Occipital lobe (tissue), 1 donor: ENCODE measurements at regions not wholly inside any gene's neighbourhood (a gene's known extent, or its start where the extent isn't known, plus 50 kb on each side); places are given as distances from the start of the nearest gene placed in this dataset.
"Not testable (repeated sequence)": the region's sequence is repeated elsewhere in the genome, so short reads cannot be mapped to it uniquely, and the experiment has no call there.

ENCODE experiments used
- DNase-seq: peaks from one replicate; lab custom pipeline; 2025; lab: John Stamatoyannopoulos, UW

GRCh38 chr1:60562740-60563139 is 489.2 kb upstream of the C1orf87 start:
- no peak for DNase-seq

DNA sequence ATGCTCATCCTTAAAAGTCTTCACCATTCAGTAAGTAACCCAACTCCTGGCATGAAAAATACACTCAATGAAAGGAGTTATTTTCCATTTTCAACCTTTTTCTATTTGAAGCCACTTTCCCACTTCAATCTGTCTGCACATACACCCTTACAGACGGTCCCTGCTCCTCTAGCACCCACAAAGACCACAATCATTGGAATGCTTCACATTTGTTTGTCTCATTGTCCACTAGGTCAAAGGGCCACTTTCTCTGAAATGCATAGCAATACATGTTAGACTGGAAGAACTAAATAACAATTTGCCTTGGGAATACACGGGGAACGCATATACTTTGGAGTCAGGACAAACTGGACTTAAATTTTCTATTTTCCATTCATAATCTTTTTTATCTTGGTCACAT is 487.1 kb upstream of the C1orf87 start:
- DNase-seq = no peak

DNA sequence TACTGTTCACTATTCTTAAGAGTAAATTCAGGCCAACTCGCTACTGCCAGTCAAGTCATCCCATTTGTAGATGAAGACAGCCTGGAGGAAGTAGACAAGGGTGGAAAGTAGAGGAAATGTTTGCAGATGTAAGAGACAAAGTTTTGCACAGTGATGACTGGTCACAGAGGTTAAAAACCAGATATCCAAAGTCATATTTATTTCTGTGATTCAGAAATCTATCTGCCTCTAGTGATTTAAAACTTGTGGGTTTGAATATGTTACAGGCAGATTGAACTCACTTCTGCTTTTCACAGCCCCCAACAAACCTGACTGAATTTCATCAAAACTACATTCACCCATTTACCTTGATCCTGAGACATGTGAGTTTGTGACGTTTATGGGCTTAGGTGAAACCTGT is 484.7 kb upstream of the C1orf87 start:
- no peak for DNase-seq

- no peak for DNase-seq
Measured at GRCh38 chr1:60553730-60554129, 480.2 kb upstream of the C1orf87 start.

- DNase-seq = no peak
Measured at GRCh38 chr1:60547821-60548220, 474.3 kb upstream of the C1orf87 start.

DNA sequence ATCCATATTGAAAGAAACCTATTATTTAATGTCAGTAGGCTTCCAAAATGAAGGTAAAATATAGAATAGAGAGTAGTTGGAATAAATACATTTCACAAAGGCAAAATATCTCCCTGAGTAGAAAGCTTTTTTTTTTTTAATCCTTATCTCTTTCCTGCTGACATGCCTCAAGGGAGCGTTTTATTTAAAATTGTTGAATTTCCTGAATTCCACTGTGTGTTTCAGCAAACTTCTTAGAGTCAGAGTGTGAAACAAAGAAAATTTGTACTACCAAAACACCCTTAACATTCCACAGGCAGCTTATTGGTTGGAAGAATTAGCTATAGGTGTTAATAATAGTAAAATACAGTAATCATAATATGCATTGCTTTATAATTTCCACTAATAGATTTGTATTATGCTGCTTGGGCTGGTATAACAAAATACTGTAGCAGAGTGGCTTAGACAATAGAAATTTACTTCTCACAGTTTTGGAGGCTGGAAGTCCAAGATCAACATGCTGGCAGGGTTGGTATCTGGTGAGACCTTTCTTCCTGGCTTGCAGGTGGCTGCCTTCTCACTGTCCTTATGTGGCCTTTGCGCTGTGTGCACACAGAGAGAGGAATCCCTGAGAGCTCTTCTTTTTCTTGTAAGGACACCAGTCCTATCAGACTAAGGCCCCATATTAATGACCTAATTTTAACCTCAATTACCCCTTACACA is 468.4 kb upstream of the C1orf87 start:
- DNase-seq = no peak

- no peak for DNase-seq
Measured at GRCh38 chr1:60540141-60540540, 466.6 kb upstream of the C1orf87 start.

DNA sequence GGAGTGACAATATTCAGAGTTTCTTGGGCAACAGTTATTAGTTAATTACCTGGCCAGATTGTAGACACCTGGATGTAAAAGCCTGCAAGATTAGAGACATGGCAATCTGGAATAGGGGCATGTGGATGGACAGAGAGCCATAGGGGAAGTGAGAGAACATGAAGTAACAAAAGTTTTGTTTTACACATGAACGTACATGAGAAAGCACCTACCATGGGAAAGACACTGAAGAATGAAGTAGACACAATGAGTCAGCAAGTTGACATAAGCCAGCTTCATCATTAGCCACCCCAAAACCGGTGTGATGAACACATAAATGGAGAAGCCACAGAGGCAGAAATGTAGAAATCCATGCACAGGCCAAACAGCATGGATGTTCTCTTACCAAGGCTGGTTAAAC is 462.1 kb upstream of the C1orf87 start:
- no peak for DNase-seq

DNA sequence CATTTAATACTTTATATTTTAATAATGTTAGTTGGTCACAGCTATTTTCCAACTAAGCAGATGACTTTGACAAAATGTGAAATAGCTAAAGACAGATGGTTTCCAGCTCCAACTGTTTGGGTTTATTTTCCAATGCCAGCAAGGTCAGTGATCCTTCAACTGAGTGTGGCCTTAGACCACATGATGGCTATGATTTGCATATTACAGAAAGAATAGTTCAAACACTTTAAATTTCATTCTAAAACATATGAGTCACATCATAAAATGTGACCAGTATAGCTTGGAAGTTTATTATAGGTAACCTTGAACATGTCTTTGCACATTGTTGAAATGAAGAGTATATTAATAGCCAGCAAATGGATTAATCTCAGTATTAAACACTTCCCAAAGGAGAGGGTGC is 454.0 kb upstream of the C1orf87 start:
- DNase-seq = no peak

DNA sequence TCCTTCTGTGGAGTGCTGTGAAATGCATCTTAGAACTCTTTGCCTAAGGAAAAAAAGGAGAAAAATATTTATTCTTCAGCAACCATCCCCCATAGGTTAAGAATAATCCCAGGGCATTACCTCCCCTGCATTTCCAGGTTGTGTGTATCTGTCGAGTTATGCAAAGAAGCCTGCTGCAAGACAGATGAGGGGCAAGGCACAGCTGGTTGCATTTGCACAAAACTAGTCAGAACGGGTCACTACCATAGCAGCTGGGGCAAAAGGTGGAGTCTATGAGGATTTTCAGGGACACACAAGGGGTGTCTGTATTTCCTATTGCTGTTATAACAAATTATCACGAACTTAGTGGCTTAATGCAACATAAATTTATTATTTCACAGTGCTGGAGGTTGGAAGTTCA is 443.4 kb upstream of the C1orf87 start:
- no peak for DNase-seq

DNA sequence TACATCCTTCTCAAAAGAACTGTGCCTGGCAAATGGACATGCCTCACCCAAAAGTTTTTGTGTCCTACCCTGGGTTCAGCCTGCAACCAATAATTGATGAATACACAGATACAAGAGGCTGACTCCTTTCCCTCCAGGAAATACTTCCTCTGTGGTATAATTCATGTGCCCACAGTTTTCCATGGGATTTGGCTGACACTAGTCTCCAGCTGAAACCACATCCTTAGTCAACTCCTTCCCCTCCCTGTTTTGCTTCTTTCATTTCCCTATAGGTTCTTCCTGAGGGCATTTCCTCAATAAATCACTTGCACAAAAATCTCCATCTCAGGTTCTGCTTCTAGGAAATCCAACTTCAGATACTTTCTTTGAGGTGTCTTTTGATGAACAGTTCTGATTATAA is 436.6 kb upstream of the C1orf87 start:
- no peak for DNase-seq

DNA sequence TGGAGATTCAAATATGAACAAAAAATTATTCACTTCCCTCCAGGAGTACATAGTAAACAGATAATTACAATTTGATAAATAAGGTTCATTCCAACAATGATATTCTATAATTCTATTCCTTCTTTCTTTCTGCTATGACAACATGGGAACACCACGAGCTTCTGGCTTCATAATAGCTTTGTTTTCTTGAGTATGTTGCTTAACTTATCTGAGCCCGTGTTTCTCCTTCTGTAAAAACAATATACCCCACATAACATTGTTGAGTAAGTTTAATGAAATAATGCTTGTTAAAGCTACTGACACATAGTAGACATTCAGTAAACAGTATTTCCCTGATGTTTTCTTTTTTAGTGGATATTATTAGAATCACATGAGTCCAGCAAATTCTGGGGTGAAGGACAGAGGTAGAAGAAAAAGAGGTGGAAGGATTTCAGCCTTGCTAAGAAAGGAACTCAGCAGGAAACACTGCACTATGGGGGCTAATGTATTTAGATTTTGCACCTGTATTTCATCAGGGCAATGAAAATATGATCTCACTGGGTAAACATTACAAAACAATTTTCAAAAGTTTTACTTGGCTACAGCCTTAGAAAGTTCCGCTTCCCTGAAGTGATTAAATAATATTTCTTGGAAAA is 430.8 kb upstream of the C1orf87 start:
- no peak for DNase-seq

GRCh38 chr1:60503266-60503925 is 429.8 kb upstream of the C1orf87 start:
- no peak for DNase-seq

GRCh38 chr1:60502506-60502905 is 428.9 kb upstream of the C1orf87 start:
- no peak for DNase-seq

DNA sequence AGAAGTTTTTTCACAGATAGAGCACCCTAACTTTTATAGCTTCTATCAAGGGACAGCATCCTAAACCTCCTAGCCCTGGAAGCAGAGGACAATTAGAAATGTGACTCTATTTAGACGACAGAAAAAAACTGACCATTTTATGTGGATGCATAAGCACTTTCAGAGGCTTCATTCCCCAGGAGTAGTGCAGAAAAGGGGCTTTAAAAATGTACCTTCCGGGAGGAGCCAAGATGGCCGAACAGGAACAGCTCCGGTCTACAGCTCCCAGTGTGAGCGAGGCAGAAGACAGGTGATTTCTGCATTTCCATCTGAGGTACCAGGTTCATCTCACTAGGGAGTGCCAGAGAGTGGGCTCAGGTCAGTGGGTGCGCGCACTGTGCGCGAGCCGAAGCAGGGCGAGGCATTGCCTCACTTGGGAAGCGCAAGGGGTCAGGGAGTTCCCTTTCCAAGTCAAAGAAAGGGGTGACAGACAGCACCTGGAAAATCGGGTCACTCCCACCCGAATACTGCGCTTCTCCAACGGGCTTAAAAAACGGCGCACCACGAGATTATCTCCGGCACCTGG is 416.4 kb upstream of the C1orf87 start:
- not testable (repeated sequence) for DNase-seq

- DNase-seq = no peak
Measured at GRCh38 chr1:60488847-60489246, 415.3 kb upstream of the C1orf87 start.

DNA sequence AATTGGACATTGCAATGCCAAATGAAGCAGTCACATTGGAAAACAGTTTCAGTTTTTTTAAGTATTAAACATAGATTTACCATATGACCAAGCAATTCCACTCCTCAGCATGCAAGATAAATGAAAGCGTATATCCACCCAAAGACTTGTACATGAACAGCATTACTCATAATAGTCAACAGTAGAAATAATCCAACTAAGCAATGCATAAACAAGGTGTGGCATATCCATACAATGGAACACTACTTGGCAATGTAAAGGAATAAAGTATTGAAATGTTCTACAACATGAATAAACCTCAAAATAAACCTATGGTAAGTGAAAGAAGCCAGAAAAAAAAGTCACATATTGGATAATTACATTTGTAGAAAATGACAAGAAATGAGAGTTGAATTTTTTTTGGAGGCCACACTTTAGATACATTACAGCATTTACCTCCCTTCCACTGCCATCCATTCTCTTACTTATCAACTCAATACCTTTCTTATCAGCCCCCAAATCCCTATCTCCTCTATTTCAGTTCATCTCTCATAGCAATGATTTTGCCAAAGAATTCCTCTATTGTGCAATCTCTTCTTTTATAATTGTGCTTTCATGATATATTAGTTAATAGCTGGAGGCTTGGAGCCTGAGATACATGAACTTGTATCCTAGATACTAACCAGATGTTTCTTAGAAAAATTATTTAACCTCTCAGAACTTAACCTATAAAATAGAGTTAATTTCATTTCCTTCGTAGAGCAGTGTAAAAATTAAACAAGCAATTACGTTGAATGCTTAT is 414.2 kb upstream of the C1orf87 start:
- no peak for DNase-seq

DNA sequence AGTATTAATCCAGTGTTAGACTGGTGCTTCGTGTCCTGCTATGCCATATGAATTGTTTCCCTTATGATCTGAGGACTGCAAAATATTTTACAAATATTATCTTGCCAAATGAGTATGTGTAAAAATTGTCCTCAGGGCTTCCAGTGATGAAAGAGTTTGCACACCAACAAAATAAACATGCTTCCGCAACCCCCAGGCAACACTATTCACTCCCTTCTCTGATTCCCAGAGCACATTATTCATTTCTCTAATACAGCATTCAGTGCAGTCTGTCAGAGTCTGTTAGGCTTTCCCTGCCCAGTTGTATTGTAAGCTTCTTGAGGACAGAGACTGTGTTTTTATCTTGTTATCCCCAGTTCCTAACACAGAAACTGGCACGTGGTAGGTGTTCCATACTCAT is 409.9 kb upstream of the C1orf87 start:
- DNase-seq = no peak

- DNase-seq = no peak
Measured at GRCh38 chr1:60470246-60470645, 396.7 kb upstream of the C1orf87 start.

DNA sequence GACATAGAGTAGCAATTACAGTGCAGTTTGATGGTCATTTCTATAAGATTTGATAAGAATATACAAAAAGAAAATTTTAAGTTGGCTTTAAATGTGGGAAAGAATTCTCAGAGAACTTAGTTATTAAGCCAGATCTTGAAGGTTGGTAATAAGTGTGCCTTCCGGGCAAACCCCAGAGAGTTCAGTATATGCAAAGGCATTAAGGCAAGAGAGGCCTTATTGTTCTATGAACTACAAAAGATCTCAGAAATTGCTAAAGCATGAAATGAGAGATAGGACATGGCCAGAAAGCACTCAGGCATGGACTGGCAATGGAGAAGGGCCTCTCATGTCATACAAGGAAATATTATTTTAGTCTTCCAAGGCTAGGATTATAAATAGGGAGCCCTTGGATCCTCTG is 390.2 kb upstream of the C1orf87 start:
- DNase-seq = no peak

GRCh38 chr1:60463146-60463545 is 389.6 kb upstream of the C1orf87 start:
- DNase-seq = no peak
